Prostate gland (tissue), 2 donors: ENCODE measurements at regions not wholly inside any gene's neighbourhood (a gene's known extent, or its start where the extent isn't known, plus 50 kb on each side); places are given as distances from the start of the nearest gene placed in this dataset.

ENCODE experiments used
- DNase-seq: peaks from one replicate; pipeline ENCODE4 v3.0.0-alpha.2; 2019; ENCODE audit warnings: low spot score
- H3K27ac ChIP-seq, 2 donors: fragments of 200-600 bp; sonication (generic); 2 replicates each; pipeline ENCODE4 v1.5.1; 2017 to 2019
- H3K27me3 ChIP-seq: fragments of 200-600 bp; sonication (generic); replicated peaks from 2 replicates; pipeline ENCODE4 v1.5.1; 2019; ENCODE audit not compliant: insufficient read depth
- H3K36me3 ChIP-seq, 2 donors: fragments of 200-600 bp; sonication (generic); 1 replicate in 1 of 2; 2 replicates in 1 of 2; pipeline versions ENCODE4 v1.5.1 to v1.8.1; 2017 to 2019
- H3K4me1 ChIP-seq: fragments of 200-600 bp; sonication (generic); replicated peaks from 2 replicates; pipeline ENCODE4 v1.5.1; 2019
- H3K4me3 ChIP-seq, 2 donors: fragments of 200-600 bp; sonication (generic); 2 replicates each; pipeline ENCODE4 v1.5.1; 2017 to 2019
- H3K9me3 ChIP-seq: fragments of 200-600 bp; sonication (generic); 2 replicates; pipeline ENCODE4 v1.5.1; 2017
- POLR2A ChIP-seq: fragments of 450-650 bp; IDR thresholded peaks from one replicate; pipeline ENCODE4 v1.6.1; 2016; ENCODE audit warnings: antibody characterized with exemption, mild to moderate bottlenecking
- POLR2AphosphoS5 ChIP-seq: sonication (generic); formaldehyde crosslinking; IDR thresholded peaks from one replicate; pipeline ENCODE4 v1.6.1; 2017; ENCODE audit warnings: antibody characterized with exemption
- WGBS: methylation state at CpG from one replicate; pipeline ENCODE4 v1.1.5; 2018; 5-methylcytosine and 5-hydroxymethylcytosine counted together
- intact Hi-C: fragments of 100-400 bp; cut with DNase I; formaldehyde crosslinking; loops from one replicate; pipeline ENCODE4 v1.14.2; 2022
- TF ChIP-seq, protein P1 (sequence below), 4 experiments: fragments of 200-600 bp in 2 of 4; fragments of 450-650 bp in 2 of 4; sonication (generic) in 2 of 4; IDR thresholded peaks; 1 replicate in 3 of 4; 2 replicates in 1 of 4; pipeline ENCODE4 v1.5.1; 2016 to 2019; ENCODE audit warnings: antibody characterized with exemption in 4 of 4, mild to moderate bottlenecking in 2 of 4, moderate library complexity in 2 of 4

DNA sequence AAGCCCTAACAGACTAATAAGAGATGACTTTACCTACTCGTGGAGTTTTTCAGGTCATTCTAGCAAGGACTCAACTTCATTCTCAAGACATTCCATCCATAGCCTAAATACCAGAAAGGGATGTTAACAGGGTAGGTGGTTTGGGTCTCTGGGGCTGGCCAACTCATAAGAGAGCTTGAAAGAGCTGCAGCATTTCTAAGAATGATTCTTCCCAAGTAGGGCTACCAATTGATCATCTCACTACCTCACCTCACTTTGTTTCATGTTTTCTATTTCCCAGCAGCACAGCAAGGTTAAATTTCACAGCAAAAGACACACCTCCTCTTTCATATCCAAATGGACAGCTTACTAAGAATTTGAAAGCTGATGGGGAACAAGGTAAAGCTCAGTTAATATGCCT is 614.8 kb upstream of the DIPK2B start:
- WGBS = 57% methylated on average over 1 of the region's 1 CpG
- H3K4me3 ChIP-seq = no peak overlapping the region
- no peak for DNase-seq
- H3K36me3 ChIP-seq = no peaks in the 10 kb centered on the region
- no peak overlapping the region for H3K27ac ChIP-seq
- TF ChIP-seq, protein P1, sequence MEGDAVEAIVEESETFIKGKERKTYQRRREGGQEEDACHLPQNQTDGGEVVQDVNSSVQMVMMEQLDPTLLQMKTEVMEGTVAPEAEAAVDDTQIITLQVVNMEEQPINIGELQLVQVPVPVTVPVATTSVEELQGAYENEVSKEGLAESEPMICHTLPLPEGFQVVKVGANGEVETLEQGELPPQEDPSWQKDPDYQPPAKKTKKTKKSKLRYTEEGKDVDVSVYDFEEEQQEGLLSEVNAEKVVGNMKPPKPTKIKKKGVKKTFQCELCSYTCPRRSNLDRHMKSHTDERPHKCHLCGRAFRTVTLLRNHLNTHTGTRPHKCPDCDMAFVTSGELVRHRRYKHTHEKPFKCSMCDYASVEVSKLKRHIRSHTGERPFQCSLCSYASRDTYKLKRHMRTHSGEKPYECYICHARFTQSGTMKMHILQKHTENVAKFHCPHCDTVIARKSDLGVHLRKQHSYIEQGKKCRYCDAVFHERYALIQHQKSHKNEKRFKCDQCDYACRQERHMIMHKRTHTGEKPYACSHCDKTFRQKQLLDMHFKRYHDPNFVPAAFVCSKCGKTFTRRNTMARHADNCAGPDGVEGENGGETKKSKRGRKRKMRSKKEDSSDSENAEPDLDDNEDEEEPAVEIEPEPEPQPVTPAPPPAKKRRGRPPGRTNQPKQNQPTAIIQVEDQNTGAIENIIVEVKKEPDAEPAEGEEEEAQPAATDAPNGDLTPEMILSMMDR (IDR thresholded peaks at IDR 0.05) = no peak
- TF ChIP-seq POLR2AphosphoS5 = no peak
- no peak for TF ChIP-seq POLR2A
- H3K27me3 ChIP-seq = no peaks in the 10 kb centered on the region
- intact Hi-C loops = no loop called here
- no peaks in the 10 kb centered on the region for H3K9me3 ChIP-seq
- H3K4me1 ChIP-seq = no peaks in the 10 kb centered on the region

DNA sequence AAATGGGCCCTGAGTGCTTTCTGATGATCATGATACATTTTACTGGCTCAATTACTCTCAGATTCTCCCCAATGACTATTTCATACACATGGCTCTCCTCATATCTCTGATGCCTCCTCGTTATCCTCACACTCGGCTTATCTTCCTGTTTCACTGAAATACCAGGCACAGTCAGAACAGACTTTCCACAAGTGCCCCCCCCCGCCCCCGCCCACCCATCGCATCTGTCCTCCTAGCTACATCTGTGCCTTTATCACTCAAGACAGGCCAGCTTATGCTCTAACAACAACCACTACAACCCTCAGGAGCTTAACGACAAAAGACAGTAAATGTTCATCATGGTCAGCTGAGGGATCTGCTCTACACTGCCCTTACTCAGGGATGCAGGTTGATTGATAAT is 610.6 kb upstream of the DIPK2B start:
- H3K27ac ChIP-seq = no peak overlapping the region
- DNase-seq = no peak
- H3K9me3 ChIP-seq = no peaks in the 10 kb centered on the region
- H3K27me3 ChIP-seq = no peaks in the 10 kb centered on the region
- H3K4me3 ChIP-seq = no peak overlapping the region
- intact Hi-C loops = no loop called here
- H3K4me1 ChIP-seq = no peaks in the 10 kb centered on the region
- H3K36me3 ChIP-seq = no peaks in the 10 kb centered on the region
- TF ChIP-seq, protein P1 (IDR thresholded peaks at IDR 0.05) = no peak
- TF ChIP-seq POLR2AphosphoS5 (no peak), POLR2A (no peak)
- WGBS = 84% methylated on average over 6 of the region's 6 CpGs

DNA sequence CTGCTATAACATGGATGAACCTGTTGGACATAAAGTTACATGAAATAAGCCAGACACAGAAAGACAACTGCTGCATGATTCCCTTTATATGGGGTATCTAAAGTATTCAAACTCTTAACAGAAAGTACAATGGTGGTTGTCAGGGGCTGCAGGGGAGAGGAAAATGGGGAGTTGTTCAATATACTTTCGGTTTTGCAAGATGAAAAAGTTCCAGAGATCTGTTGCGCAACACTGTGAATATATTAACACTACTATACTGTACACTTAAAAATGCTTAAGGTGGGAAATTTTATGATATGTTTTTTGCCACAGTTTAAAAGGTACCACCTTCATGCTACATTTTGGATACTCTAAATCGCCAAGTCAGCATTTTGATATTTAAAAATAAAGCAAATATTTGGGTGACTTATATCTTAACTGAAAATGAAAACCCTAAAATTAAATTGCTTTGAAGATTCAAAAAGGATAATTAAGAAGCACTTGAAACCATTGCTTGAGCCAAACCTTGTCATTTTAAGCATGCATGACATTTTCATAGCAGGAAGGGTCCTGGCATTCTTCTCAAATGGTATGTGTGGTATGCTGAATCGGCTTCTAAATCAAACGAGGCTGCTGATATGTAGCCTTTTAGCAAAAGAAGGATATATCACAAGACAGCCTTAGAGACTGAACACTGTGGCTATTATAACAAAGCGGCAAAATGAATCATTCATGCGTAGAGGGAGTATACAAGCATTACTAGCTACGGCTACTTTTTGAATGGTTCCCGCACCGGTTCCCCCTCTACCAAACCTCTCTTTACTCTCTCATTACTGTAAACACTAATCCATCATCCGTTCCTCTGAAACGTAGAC is 607.1 kb upstream of the DIPK2B start:
- intact Hi-C loops = no loop called here
- no peak for DNase-seq
- Histone ChIP-seq H3K27me3 (no peaks in the 10 kb centered on the region), H3K4me1 (no peaks in the 10 kb centered on the region), H3K36me3 (no peaks in the 10 kb centered on the region), H3K27ac (no peak overlapping the region), H3K4me3 (no peak overlapping the region), H3K9me3 (no peaks in the 10 kb centered on the region)
- 32% methylated on average over 12 of the region's 12 CpGs for WGBS
- TF ChIP-seq POLR2A (no peak), POLR2AphosphoS5 (no peak)
- TF ChIP-seq, protein P1 (IDR thresholded peaks at IDR 0.05) = no peak

DNA sequence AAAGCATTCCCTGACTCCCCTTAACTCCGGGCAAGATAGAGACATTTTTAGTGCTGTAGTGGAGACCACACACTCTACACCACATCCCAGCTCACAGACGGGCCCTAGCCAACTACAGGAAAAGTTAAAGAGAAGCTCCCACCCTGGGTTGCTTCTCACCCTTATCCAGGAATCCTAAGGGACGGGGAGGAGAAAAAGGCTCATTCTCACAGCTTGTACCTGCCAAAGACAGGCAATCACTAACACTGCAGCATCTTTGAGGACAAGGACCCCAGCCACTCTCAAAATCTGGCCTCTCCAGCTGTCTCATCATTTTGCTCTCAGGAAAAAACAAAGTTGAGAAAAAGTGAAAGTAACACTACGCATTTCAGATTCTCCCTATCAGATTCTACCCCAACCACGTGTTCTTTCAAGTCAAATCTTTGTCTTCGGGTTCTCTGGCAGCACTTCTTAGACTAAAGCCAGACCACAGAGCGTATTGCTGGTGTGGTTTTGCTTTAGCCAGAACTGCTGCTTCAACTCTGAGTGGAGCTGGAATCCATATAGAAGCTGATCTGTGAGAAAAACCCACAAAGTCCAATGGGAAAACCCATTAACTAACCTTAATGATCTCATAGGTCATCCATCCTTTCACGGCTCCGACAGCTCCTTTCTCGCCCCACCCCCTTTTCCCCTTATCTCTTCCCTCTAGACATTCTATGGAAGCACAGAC is 605.9 kb upstream of the DIPK2B start:
- TF ChIP-seq, protein P1 (IDR thresholded peaks at IDR 0.05) = no peak
- no peak for TF ChIP-seq POLR2A
- peak; percentile 16 for TF ChIP-seq POLR2AphosphoS5
- Histone ChIP-seq H3K4me3 (no peak overlapping the region), H3K36me3 (no peaks in the 10 kb centered on the region), H3K27me3 (no peaks in the 10 kb centered on the region), H3K9me3 (no peaks in the 10 kb centered on the region), H3K27ac (peak overlapping the region; percentile 18 to 46), H3K4me1 (no peaks in the 10 kb centered on the region)
- DNase-seq = no peak
- 36% methylated on average over 10 of the region's 10 CpGs for WGBS
- intact Hi-C loops = no loop called here
